Urothelium cell line (cell line): ENCODE measurements at regions not wholly inside any gene's neighbourhood (a gene's known extent, or its start where the extent isn't known, plus 50 kb on each side); places are given as distances from the start of the nearest gene placed in this dataset.

Source experiments
- DNase-seq: peaks from one replicate; pipeline ENCODE4 v3.0.0; 2011; ENCODE audit warnings: low spot score, mixed read lengths
- FAIRE-seq: peaks from 2 replicates; lab custom pipeline; 2011; peaks lifted over from hg19 to GRCh38; lab: Jason Lieb, UNC

DNA sequence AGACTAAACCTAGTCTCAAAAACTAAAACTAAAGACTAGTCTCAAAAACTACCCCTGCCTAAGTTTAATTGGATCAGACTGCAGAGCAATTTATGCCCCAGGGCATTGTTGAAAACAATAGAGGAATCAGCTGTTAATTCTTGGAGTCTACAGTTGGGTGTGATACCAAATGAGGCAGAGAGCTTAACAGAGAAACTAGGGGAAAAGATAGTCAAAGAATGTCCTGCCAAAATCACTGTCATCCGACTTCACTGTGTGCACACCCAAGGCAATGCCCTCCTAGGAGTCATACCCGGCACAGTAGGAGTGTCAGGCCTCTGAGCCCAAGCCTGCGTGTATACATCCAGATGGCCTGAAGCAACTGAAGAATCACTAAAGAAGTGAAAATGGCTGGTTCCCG, 90.5 kb upstream of the TOMM7 start:
- FAIRE-seq: no peak
- no peak for DNase-seq

DNA sequence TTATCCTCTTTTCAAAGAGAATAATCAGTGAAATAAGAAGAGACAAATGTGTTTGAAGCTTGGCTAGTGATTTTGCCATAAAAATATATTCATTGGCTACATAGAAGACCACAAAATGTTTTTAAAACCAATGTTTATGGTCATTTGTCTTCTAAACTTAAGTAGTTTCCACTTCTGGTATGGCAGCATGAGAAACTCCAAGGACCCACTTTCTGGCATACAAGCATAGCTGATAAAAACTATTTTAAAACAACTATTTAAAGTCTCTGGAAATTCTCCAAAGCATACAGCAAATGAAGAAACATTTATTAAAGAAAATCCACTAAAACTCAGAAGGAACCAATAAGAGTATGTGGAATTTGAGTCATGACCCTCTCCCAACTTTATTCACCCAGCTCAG, 89.2 kb upstream of the TOMM7 start:
- DNase-seq (no peak), FAIRE-seq (no peak)

DNA sequence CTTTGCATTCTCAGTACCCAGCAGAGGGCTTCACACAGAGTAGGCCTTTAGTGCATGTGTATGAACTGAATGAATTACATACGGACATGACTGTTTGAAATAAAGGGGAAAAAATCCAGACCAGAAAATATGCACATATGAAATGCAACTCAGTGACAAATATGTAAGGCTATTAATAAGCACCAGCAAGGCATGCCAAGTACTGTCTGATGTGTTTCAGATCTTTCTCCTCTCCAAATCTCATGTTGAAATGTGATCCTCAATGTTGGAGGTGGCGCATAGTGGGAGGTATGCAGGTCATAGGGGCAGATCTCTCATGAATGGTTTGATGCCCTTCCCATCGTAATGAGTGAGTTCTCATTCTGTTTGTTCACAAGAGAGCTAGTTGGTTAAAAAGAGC, 87.3 kb upstream of the TOMM7 start:
- FAIRE-seq: no peak

DNA sequence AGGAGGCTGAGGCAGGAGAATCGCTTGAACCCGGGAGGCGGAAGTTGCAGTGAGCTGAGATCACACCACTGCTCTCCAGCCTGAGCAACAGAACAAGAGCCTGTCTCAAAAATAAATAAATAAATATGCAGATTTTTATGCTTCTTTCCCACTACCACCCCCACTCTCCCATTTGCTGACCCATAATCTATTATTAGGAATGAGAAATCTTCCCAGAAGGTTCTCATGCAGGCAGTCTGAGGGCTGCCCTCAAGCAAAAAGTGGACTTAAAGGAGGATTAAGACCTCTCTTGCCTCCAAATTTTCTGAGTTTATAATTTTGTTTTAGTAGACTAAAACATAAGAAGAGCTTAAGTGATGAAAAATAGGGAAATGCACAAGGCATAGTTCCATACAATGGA, 85.2 kb upstream of the TOMM7 start:
- DNase-seq: no peak
- FAIRE-seq: no peak

More for the DNA sequence above, 87.3 kb upstream of the TOMM7 start:
- DNase-seq: no peak

DNA sequence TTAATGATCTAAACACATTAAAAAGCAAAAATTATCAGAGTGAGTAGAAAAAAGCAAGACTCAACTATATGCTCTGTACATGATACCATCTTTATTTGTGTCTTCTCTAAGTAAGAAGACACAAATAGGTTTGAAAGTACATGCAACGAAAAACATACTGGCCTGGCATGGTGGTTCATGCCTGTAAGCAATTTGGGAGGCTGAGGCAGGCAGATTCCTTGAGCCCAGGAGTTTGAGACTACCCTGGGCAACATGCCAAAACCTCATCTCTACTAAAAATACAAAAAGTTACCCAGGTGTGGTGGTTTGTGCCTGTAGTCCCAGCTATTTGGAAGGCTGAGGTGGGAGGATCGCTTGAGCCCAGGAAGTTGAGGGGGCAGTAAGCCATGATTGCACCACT, 78.1 kb upstream of the TOMM7 start:
- DNase-seq (no peak), FAIRE-seq (no peak)

DNA sequence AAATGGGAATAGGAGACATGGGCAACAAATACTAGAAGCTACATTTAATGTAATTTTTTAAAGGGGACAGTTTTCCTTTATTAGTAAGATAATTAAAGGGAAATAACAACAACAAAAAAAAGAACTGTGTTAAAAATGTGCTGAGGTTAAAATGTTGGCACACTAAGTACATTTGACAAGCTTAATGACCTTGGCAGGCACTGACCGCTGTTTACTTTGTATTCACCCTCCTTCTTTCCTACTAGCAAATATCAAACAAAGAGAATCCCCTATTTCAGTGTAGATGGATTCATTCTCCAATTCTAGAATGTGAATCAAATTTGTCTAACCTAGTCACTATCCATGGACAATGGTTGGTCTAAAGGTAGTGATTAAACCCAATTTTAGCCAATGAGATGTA, 77.5 kb upstream of the TOMM7 start:
- FAIRE-seq: no peak
- no peak for DNase-seq

DNA sequence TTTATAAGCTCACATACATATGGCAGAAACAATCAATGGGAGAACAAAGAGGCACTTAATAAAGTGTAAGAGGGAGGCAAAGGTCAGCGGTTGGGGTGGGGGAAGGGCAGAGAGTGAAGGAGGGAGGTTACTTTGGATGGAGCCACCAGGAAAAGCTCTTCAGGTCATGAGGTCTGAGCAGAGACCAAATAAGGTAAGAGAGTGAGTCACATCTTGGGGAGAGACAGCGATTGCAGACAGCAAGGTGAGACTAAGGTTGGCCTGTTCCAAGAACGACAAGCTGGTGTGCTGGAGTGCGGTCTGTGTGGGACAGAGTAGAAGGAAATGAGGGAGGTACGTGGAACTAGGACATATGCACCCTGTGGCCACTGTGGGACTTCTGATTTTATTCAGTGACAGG, 74.3 kb upstream of the TOMM7 start:
- no peak for DNase-seq
- no peak for FAIRE-seq

DNA sequence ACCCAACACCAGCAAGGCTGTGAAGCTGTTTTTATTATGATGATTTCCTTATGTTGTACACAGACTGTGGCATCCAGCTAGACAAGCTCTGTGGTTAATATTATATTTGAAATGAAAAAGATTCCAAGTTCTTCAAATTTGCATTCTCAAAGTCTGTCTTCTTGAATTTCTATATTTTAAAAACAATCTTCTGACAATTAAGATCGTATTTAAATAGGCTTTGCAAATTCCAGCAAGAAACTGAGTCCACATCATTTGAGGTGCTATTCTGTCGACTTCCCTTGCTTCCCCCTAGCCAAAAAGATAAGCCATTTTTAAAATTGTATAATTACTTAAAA, 73.1 kb upstream of the TOMM7 start:
- DNase-seq (no peak), FAIRE-seq (no peak)

DNA sequence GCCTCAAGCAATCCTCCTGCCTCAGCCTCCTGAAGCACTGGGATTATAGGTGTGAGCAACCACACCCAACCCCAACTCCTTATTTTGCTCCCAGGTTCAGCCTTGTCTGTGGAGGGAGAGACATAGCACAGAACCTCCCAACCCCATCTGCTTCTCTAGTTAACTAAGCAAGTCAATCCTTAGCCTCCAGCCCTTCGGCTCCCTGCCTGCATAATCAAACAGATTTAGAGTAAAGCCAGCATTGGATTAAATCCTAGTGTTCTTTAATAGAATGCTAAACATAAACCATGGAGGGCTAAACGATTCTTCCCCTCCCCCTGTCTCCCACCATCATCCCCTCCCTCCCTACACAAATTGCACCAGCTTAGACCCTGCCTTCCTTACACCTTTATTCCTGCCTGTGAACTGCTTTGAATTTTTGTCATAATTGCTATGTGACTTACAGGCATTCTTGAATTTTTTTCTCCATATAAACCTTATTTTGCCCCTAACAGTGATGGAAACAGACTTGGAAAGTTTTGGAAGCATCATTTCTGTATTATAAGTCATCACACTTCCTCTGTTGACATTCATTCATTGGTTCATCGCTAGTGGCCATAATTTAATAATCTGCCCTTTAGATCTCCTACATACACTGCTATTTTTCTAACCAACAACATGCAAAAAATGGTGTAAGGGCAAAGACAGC, 72.6 kb upstream of the TOMM7 start:
- no peak for DNase-seq
- no peak for FAIRE-seq

DNA sequence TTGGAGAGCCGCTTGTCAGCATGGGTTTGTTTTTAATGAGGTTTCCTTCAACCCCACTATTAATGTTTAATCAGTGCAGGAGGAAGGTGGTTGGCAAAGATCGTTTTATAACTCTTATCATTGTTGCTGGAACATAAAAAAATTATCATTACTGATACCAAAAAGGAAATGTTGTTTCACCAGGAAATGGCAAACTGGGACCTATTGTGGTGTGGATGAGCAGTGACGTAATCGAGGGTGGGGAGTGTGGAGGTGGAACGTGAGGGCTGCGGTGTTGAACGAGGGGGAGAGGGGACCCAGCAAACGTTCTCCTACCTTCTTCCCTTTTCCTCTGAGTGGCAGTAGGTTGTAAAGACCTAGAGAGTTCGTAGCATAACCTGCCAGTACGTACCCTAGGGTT, 71.9 kb upstream of the TOMM7 start:
- FAIRE-seq: no peak

DNA sequence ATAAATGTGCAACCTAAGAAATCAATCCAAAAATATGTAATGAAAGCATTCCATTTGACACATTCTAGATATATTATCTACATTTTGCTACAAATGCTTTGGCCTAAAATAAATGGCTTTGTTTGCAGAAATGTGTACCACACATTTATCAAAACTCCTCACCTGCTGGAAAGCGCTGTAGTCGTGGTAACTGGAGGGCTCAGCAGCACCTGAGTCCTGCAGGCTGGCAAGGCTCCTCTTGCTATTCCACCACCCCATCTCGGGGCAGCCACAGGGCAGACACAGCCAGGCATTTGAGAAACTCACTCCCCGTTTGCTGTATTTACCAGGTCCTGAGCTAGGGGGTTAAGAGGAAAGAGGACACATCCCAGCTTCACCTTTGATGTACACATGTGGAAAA, 68.1 kb upstream of the TOMM7 start:
- FAIRE-seq: no peak

More for the DNA sequence above, 71.9 kb upstream of the TOMM7 start:
- no peak for DNase-seq

DNA sequence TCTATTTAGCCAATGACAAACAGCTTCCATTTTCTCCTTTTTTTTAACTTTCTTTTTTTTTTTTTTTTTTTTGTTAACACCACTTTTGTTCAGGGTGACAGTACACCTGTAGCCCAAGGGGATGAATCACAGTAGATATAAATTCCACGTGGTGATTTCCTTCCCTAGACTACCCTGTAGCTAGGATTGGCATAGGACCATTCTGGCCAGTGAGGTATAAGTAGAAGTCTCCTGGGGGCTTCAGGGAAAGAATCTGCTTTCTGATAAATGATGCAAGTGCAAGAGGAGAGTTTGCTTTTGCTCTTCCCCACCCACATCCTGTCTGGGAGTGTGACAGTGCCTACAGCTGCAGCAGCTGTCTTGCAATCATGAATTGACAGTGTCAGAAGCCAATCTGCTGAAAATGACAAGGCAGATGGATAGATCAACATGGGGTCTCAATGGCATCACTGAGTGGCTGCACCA, 63.2 kb upstream of the TOMM7 start:
- FAIRE-seq: no peak

More for the DNA sequence above, 68.1 kb upstream of the TOMM7 start:
- DNase-seq: no peak

DNA sequence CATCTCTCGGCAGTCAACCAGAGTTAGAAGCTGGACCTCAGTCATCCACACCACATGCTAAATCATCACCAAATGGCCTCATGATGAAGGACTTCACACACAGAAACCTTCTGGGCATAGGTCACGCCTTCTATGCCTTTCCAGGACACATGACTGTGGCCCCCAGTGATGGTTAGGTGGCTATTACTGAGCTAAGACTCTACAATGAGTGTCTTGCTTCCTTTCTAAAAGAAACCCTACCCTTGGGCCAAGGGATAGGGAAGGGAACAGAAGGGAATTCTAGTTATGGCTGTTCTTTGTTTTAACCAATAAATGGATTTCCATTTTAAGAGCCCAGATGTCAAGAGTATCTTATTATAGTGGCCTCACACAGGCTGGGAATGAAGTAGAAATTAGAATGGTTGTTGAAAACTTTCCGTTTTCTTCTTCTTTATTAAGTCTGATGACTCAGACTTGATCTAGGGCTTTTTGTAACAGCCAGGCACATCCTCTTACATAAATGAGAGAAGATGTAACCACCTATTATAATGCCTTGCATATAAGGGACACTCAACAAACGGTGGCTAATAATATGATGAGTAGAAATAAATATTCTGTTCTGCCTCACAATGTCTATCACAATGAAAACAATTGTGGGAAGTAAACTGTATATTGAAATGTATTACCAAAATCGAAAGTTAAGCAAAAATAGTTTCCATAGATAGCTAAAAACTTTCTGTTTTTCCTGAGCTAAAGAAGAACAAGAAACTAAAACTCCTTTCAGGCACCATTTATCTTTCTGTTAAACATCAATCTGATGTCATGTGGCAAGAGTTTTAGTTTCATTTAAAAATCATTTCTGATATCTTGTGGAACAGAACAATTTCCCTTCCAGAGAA, 62.5 kb upstream of the TOMM7 start:
- no peak for DNase-seq
- no peak for FAIRE-seq

More for the DNA sequence above, 63.2 kb upstream of the TOMM7 start:
- DNase-seq: peak; percentile 22

DNA sequence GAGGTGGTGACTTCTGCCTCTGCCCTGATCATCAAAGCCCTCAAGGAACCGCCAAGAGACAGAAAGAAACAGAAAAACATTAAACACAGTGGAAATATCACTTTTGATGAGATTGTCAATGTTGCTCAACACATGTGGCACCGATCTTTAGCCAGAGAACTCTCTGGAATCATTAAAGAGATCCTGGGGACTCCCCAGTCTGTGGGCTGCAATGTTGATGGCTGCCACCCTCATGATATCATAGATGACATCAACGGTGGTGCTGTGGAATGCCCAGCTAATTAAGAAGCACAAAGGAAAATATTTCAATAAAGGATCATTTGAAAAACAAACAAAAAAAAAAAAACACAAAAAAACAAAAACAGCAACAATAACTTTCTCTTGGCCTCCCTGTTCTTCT, 59.5 kb upstream of the TOMM7 start:
- no peak for DNase-seq
- FAIRE-seq: no peak

DNA sequence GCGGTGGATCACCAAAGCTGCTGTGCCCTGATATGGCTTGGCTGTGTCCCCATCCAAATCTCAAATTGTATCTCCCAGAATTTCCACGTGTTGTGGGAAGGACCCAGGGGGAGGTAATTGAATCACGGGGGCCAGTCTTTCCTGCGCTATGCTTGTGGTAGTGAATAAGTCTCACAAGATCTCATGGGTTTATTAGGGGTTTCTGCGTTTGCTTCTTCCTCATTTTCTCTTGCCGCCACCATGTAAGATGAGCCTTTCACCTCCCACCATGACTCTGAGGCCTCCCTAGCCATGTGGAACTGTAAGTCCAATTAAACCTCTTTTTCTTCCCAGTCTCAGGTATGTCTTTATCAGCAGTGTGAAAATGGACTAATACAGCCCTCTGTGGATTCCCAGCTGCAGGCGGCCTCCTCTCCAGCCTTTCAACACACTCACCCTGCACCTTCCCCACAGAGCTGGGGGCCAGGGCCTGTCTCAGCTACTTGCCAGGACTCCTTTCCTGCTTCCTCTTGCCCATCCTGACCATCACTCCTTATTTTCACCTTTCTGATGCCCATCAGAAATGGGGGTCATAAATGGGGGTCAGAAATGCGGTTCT, 57.2 kb upstream of the TOMM7 start:
- FAIRE-seq: no peak

DNA sequence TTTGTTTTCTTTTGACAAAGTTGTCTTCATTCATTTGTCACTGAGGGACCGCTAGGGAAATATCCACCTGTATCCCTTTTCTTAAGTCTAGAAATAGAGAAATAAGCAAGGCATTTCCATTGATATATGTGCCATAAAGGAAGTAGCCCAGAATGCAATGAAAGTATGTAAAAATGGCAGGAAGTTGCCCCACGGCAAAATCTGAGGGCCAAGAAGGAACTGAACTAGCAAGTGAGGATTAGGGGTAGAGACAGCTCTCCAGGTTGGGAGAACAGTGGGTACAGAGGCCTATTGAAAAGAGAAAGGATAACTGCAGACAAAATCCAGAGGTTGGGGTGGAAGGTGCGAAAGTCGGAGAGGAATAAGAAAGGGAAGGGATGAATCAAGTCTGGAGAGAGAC, 56.6 kb upstream of the TOMM7 start:
- FAIRE-seq (no peak), DNase-seq (no peak)

More for the DNA sequence above, 57.2 kb upstream of the TOMM7 start:
- no peak for DNase-seq

DNA sequence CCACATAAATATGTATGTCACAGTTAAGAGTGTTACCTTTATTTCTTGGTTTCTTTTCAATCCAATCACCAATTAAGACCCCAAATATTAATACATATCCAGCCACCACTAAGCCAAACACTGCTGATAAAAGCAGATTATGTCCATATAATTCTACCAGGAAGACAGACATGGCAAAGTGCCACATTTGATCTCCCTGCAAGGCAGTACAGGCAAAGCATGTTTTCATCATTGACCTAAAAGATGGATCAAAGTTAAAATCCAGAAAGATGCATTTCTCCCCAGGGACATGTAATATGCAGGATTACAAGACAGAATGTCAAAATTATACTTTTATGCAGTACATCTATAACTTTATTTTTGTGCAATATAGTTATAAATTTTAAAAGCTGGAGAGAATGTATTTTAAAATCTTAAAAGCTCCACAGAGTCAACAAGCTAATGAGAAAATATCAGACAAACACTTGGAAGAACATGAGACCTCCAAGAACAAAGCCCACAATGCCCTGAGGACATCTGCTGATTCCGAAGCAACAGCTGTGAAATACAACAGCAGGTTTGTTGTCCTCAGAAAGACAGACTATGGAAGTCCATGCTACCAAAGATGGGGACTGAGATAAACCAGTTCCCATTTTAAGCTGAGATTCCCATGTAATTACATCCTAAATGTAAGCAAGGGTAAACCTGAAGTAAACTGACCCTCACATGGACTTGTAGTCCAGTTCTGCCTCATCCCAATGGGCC, 54.5 kb upstream of the TOMM7 start:
- no peak for FAIRE-seq
- no peak for DNase-seq

DNA sequence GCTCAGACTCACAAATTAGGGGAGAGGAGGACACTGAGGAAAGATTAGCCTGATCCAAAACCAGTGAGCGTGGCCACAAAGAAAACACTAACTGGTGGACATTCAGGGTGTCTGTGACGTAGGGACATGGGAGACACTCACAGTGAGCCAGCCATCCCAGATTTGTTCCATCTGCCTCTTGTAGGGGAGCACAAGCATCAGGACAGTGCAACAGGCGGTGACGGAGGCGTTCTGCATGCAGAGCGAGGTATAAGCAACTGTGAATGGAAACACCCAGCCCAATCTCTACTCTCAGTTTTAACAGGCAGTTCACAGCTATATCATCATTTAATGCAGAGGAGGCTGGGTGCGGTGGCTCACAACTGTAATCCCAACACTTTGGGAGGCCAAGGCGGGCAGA, 52.8 kb upstream of the TOMM7 start:
- DNase-seq: no peak
- FAIRE-seq: no peak

DNA sequence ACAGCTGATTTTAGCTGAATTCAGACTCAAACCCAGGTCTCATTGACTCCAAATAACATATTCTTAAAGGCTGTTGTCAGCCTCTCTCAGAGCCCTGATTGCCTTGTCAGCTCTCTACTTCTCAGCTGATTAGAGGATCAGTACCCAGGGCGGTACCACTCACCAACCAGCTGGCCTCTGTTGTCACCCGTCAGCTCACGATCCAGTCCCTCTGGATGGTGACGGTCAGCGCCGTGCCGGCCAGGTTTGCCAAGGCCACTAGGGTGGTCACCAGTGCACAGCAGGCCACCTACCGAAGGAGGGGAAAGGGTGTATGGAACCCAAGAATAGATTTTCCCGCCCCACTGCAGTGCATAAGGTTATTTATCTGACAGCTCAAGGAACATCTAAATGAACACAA, 52.3 kb upstream of the TOMM7 start:
- FAIRE-seq (no peak), DNase-seq (no peak)
